ENCODE measurements at regions not wholly inside any gene's neighbourhood (a gene's known extent, or its start where the extent isn't known, plus 50 kb on each side); places are given as distances from the start of the nearest gene placed in this dataset.

- Histone ChIP-seq H4K91ac (ENCODE audit: low read depth, low read length, poor library complexity) (no peak overlapping the region), H3K9me3 (replicated peaks in 1 of 2; ENCODE audit: control insufficient read depth in 2 of 2, insufficient read depth in 1 of 2, low read depth in 1 of 2, low read length in 2 of 2) (no peaks in the 10 kb centered on the region), H3K4me2 (ENCODE audit: insufficient read depth, low read length, poor library complexity, severe bottlenecking) (no peak overlapping the region), H3K27ac (replicated peaks; ENCODE audit: low read length) (no peak overlapping the region), H3K36me3 (replicated peaks in 1 of 2; ENCODE audit: control insufficient read depth in 2 of 2, insufficient read depth in 2 of 2, low read length in 2 of 2) (no peaks in the 10 kb centered on the region), H2BK120ac (ENCODE audit: low read depth, low read length) (no peak overlapping the region), H3K23ac (ENCODE audit: low read depth, low read length, poor library complexity) (no peak overlapping the region), H2AK5ac (ENCODE audit: low read depth, low read length) (no peak overlapping the region), H2AFZ (ENCODE audit: low read length) (no peak overlapping the region), H3K4me1 (ENCODE audit: control insufficient read depth in 2 of 2, insufficient read depth in 1 of 2, low read depth in 1 of 2, low read length in 2 of 2) (no peaks in the 10 kb centered on the region), H3K4ac (ENCODE audit: low read length) (no peak overlapping the region), H3K27me3 (ENCODE audit: control insufficient read depth in 3 of 3, insufficient read depth in 3 of 3, low read depth in 1 of 3, low read length in 3 of 3) (no peaks in the 10 kb centered on the region), H4K8ac (ENCODE audit: low read depth, low read length) (no peak overlapping the region), H2BK12ac (ENCODE audit: low read length) (no peak overlapping the region), H2BK15ac (ENCODE audit: low read length) (no peak overlapping the region), H3K9ac (ENCODE audit: low read depth, low read length, poor library complexity) (no peak overlapping the region), H3K79me1 (ENCODE audit: low read depth, low read length) (no peaks in the 10 kb centered on the region), H3K18ac (ENCODE audit: low read length) (no peak overlapping the region), H3K4me3 (ENCODE audit: low read length in 2 of 2) (no peak overlapping the region), H2BK5ac (ENCODE audit: low read length) (no peak overlapping the region), H3K14ac (ENCODE audit: low read length) (no peak overlapping the region)
- no peak for DNase-seq (ENCODE audit: low spot score)
- WGBS, 2 donors (ENCODE audit: extremely low coverage in 2 of 2, insufficient read length in 2 of 2, insufficient replicate concordance in 1 of 2) = no CpG with 5 or more reads among the region's 8 CpGs
These were observed 92.7 kb upstream of the XYLT1 start for GRCh38 chr16:17563323-17564091.

GRCh38 chr16:17561056-17561455 lies 90.3 kb upstream of the XYLT1 start:
- Histone ChIP-seq H2BK5ac (ENCODE audit: low read length) (no peak overlapping the region), H3K36me3 (replicated peaks in 1 of 2; ENCODE audit: control insufficient read depth in 2 of 2, insufficient read depth in 2 of 2, low read length in 2 of 2) (no peaks in the 10 kb centered on the region), H2AK5ac (ENCODE audit: low read depth, low read length) (no peak overlapping the region), H4K91ac (ENCODE audit: low read depth, low read length, poor library complexity) (no peak overlapping the region), H3K4ac (ENCODE audit: low read length) (no peak overlapping the region), H3K79me1 (ENCODE audit: low read depth, low read length) (no peaks in the 10 kb centered on the region), H3K4me1 (ENCODE audit: control insufficient read depth in 2 of 2, insufficient read depth in 1 of 2, low read depth in 1 of 2, low read length in 2 of 2) (no peaks in the 10 kb centered on the region), H3K14ac (ENCODE audit: low read length) (no peak overlapping the region), H2BK15ac (ENCODE audit: low read length) (no peak overlapping the region), H3K4me3 (ENCODE audit: low read length in 2 of 2) (no peak overlapping the region), H2AFZ (ENCODE audit: low read length) (no peak overlapping the region), H3K27me3 (ENCODE audit: control insufficient read depth in 3 of 3, insufficient read depth in 3 of 3, low read depth in 1 of 3, low read length in 3 of 3) (peaks cover 0 to 7% (median 0%) of the 10 kb centered on the region in 3 experiments), H2BK120ac (ENCODE audit: low read depth, low read length) (no peak overlapping the region), H3K9ac (ENCODE audit: low read depth, low read length, poor library complexity) (no peak overlapping the region), H4K8ac (ENCODE audit: low read depth, low read length) (no peak overlapping the region), H2BK12ac (ENCODE audit: low read length) (no peak overlapping the region), H3K23ac (ENCODE audit: low read depth, low read length, poor library complexity) (no peak overlapping the region), H3K9me3 (replicated peaks in 1 of 2; ENCODE audit: control insufficient read depth in 2 of 2, insufficient read depth in 1 of 2, low read depth in 1 of 2, low read length in 2 of 2) (no peaks in the 10 kb centered on the region), H3K27ac (replicated peaks; ENCODE audit: low read length) (no peak overlapping the region), H3K4me2 (ENCODE audit: insufficient read depth, low read length, poor library complexity, severe bottlenecking) (no peak overlapping the region), H3K18ac (ENCODE audit: low read length) (no peak overlapping the region)
- WGBS, 2 donors (ENCODE audit: extremely low coverage in 2 of 2, insufficient read length in 2 of 2, insufficient replicate concordance in 1 of 2) = no CpG with 5 or more reads among the region's 10 CpGs
- DNase-seq (ENCODE audit: low spot score) = no peak

- no CpG with 5 or more reads among the region's 3 CpGs for WGBS, 2 donors (ENCODE audit: extremely low coverage in 2 of 2, insufficient read length in 2 of 2, insufficient replicate concordance in 1 of 2)
- no peak overlapping the region for H2BK15ac ChIP-seq (ENCODE audit: low read length)
- H2AFZ ChIP-seq (ENCODE audit: low read length) = no peak overlapping the region
These were observed 89.8 kb upstream of the XYLT1 start for GRCh38 chr16:17560548-17560947.

GRCh38 chr16:17559394-17559793 lies 88.6 kb upstream of the XYLT1 start:
- H2AK5ac ChIP-seq (ENCODE audit: low read depth, low read length) = no peak overlapping the region
- H3K4ac ChIP-seq (ENCODE audit: low read length) = no peak overlapping the region
- H3K23ac ChIP-seq (ENCODE audit: low read depth, low read length, poor library complexity) = no peak overlapping the region
- H3K4me1 ChIP-seq (ENCODE audit: control insufficient read depth in 2 of 2, insufficient read depth in 1 of 2, low read depth in 1 of 2, low read length in 2 of 2) = no peaks in the 10 kb centered on the region
- no peak overlapping the region for H3K4me2 ChIP-seq (ENCODE audit: insufficient read depth, low read length, poor library complexity, severe bottlenecking)
- no CpG with 5 or more reads among the region's 6 CpGs for WGBS, 2 donors (ENCODE audit: extremely low coverage in 2 of 2, insufficient read length in 2 of 2, insufficient replicate concordance in 1 of 2)
- no peak overlapping the region for H3K9ac ChIP-seq (ENCODE audit: low read depth, low read length, poor library complexity)
- no peak overlapping the region for H3K14ac ChIP-seq (ENCODE audit: low read length)
- H3K79me1 ChIP-seq (ENCODE audit: low read depth, low read length) = no peaks in the 10 kb centered on the region
- no peak overlapping the region for H2BK5ac ChIP-seq (ENCODE audit: low read length)
- H4K91ac ChIP-seq (ENCODE audit: low read depth, low read length, poor library complexity) = no peak overlapping the region
- H4K8ac ChIP-seq (ENCODE audit: low read depth, low read length) = no peak overlapping the region
- no peak overlapping the region for H2BK120ac ChIP-seq (ENCODE audit: low read depth, low read length)
- H2BK12ac ChIP-seq (ENCODE audit: low read length) = no peak overlapping the region
- H3K4me3 ChIP-seq (ENCODE audit: low read length in 2 of 2) = no peak overlapping the region
- H3K36me3 ChIP-seq (replicated peaks in 1 of 2; ENCODE audit: control insufficient read depth in 2 of 2, insufficient read depth in 2 of 2, low read length in 2 of 2) = no peaks in the 10 kb centered on the region
- H2BK15ac ChIP-seq (ENCODE audit: low read length) = no peak overlapping the region
- no peak for DNase-seq (ENCODE audit: low spot score)
- no peak overlapping the region for H3K27ac ChIP-seq (replicated peaks; ENCODE audit: low read length)
- peaks cover 0 to 9% (median 0%) of the 10 kb centered on the region in 3 experiments for H3K27me3 ChIP-seq (ENCODE audit: control insufficient read depth in 3 of 3, insufficient read depth in 3 of 3, low read depth in 1 of 3, low read length in 3 of 3)
- no peak overlapping the region for H2AFZ ChIP-seq (ENCODE audit: low read length)
- H3K9me3 ChIP-seq (replicated peaks in 1 of 2; ENCODE audit: control insufficient read depth in 2 of 2, insufficient read depth in 1 of 2, low read depth in 1 of 2, low read length in 2 of 2) = no peaks in the 10 kb centered on the region
- H3K18ac ChIP-seq (ENCODE audit: low read length) = no peak overlapping the region

More at GRCh38 chr16:17560548-17560947, 89.8 kb upstream of the XYLT1 start:
- Histone ChIP-seq H3K27ac (replicated peaks; ENCODE audit: low read length) (no peak overlapping the region), H3K23ac (ENCODE audit: low read depth, low read length, poor library complexity) (no peak overlapping the region), H2AK5ac (ENCODE audit: low read depth, low read length) (no peak overlapping the region), H4K8ac (ENCODE audit: low read depth, low read length) (no peak overlapping the region), H3K18ac (ENCODE audit: low read length) (no peak overlapping the region), H2BK120ac (ENCODE audit: low read depth, low read length) (no peak overlapping the region), H2BK5ac (ENCODE audit: low read length) (no peak overlapping the region), H3K36me3 (replicated peaks in 1 of 2; ENCODE audit: control insufficient read depth in 2 of 2, insufficient read depth in 2 of 2, low read length in 2 of 2) (no peaks in the 10 kb centered on the region), H3K4me2 (ENCODE audit: insufficient read depth, low read length, poor library complexity, severe bottlenecking) (no peak overlapping the region), H3K4me3 (ENCODE audit: low read length in 2 of 2) (no peak overlapping the region), H3K4ac (ENCODE audit: low read length) (no peak overlapping the region), H3K4me1 (ENCODE audit: control insufficient read depth in 2 of 2, insufficient read depth in 1 of 2, low read depth in 1 of 2, low read length in 2 of 2) (no peaks in the 10 kb centered on the region), H3K9me3 (replicated peaks in 1 of 2; ENCODE audit: control insufficient read depth in 2 of 2, insufficient read depth in 1 of 2, low read depth in 1 of 2, low read length in 2 of 2) (no peaks in the 10 kb centered on the region), H4K91ac (ENCODE audit: low read depth, low read length, poor library complexity) (no peak overlapping the region), H3K79me1 (ENCODE audit: low read depth, low read length) (no peaks in the 10 kb centered on the region), H2BK12ac (ENCODE audit: low read length) (no peak overlapping the region), H3K27me3 (ENCODE audit: control insufficient read depth in 3 of 3, insufficient read depth in 3 of 3, low read depth in 1 of 3, low read length in 3 of 3) (peaks cover 0 to 7% (median 0%) of the 10 kb centered on the region in 3 experiments), H3K14ac (ENCODE audit: low read length) (no peak overlapping the region), H3K9ac (ENCODE audit: low read depth, low read length, poor library complexity) (no peak overlapping the region)
- DNase-seq (ENCODE audit: low spot score) = no peak

Data from neuronal stem cell (in vitro differentiated cells).